ENCODE measurements at regions not wholly inside any gene's neighbourhood (a gene's known extent, or its start where the extent isn't known, plus 50 kb on each side); places are given as distances from the start of the nearest gene placed in this dataset.
"Not testable (repeated sequence)": the region's sequence is repeated elsewhere in the genome, so short reads cannot be mapped to it uniquely, and the experiment has no call there.

DNA sequence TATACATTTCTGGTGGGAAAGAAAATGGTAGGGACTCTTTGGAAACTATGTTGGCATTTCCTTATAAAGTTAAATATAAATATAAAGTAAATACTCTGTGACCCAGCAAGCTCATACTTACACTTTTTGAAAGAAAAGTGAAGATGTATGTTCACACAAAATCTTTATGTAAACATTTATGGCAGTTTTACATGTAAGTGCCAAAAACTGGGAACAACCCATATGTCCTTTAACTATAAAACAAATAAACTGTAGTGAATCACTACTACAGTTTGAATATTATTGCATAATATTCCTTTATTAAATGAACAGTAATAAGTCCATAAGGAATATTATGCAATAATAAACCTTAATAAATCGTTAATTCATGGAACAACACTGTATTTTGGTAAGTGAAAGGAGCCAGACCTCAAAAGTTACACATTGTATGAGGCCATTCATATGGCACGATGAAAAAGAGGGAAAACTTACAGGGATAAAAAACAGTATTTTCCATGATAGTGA, 1660.3 kb upstream of the LRRTM3 start:
- BruUV-seq (replicated peaks): no TSS peak
- ChIA-PET POLR2A (ENCODE audit: low non-redundant PET) (no interaction called here), CTCF (no interaction called here)
- intact Hi-C loops (cut with micrococcal nuclease; ENCODE audit: unreplicated experiment): no loop called here
- H3K9me3 ChIP-seq (ENCODE audit: low read depth, low read length, poor library complexity, severe bottlenecking): no peaks in the 10 kb centered on the region
- no peaks in the 10 kb centered on the region for H3K36me3 ChIP-seq (ENCODE audit: insufficient read depth, low read length, poor library complexity, severe bottlenecking)
- no peak for TF ChIP-seq EZH2 (IDR thresholded peaks at IDR 0.05; ENCODE audit: borderline replicate concordance, low read depth, low read length, poor library complexity, severe bottlenecking)
- TF ChIP-seq, protein P1, sequence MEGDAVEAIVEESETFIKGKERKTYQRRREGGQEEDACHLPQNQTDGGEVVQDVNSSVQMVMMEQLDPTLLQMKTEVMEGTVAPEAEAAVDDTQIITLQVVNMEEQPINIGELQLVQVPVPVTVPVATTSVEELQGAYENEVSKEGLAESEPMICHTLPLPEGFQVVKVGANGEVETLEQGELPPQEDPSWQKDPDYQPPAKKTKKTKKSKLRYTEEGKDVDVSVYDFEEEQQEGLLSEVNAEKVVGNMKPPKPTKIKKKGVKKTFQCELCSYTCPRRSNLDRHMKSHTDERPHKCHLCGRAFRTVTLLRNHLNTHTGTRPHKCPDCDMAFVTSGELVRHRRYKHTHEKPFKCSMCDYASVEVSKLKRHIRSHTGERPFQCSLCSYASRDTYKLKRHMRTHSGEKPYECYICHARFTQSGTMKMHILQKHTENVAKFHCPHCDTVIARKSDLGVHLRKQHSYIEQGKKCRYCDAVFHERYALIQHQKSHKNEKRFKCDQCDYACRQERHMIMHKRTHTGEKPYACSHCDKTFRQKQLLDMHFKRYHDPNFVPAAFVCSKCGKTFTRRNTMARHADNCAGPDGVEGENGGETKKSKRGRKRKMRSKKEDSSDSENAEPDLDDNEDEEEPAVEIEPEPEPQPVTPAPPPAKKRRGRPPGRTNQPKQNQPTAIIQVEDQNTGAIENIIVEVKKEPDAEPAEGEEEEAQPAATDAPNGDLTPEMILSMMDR (conservative IDR thresholded peaks at IDR 0.05; ENCODE audit: low read depth, low read length): no peak
- DNase-seq (ENCODE audit: low spot score): no peak
- H3K4me1 ChIP-seq (ENCODE audit: insufficient read depth, low read length, poor library complexity, severe bottlenecking): no peaks in the 10 kb centered on the region
- H3K4me3 ChIP-seq (ENCODE audit: low read depth, low read length, poor library complexity, severe bottlenecking): no peak overlapping the region
- H3K27ac ChIP-seq (ENCODE audit: low read depth, low read length, poor library complexity, severe bottlenecking): no peak overlapping the region
- H3K27me3 ChIP-seq (replicated peaks; ENCODE audit: insufficient read depth, low read depth, low read length, poor library complexity): no peaks in the 10 kb centered on the region

DNA sequence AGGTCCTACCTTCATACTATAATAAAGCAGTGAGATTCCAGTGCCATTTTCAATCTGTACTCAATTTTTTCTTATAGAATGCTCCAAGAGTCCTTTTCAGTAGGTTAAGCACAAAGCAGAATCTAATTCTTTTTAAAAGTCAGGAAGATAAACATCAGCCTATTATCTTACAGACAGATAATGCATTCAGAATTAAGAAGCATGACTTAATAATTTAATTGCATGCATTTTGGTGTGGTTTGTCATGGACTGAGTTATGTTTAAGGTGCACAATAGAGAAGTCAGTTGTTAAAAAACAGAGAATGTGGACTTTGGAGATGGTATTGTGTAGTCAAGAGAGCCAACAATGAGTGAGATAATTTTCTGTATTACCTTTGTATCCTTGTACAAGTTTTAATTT, 1656.3 kb upstream of the LRRTM3 start:
- DNase-seq (ENCODE audit: low spot score); H3K4me3 ChIP-seq (ENCODE audit: low read depth, low read length, poor library complexity, severe bottlenecking); H3K4me1 ChIP-seq (ENCODE audit: insufficient read depth, low read length, poor library complexity, severe bottlenecking); H3K27ac ChIP-seq (ENCODE audit: low read depth, low read length, poor library complexity, severe bottlenecking); H3K9me3 ChIP-seq (ENCODE audit: low read depth, low read length, poor library complexity, severe bottlenecking); H3K36me3 ChIP-seq (ENCODE audit: insufficient read depth, low read length, poor library complexity, severe bottlenecking); H3K27me3 ChIP-seq (replicated peaks; ENCODE audit: insufficient read depth, low read depth, low read length, poor library complexity); intact Hi-C loops (cut with micrococcal nuclease; ENCODE audit: unreplicated experiment); POLR2A ChIA-PET (ENCODE audit: low non-redundant PET); CTCF ChIA-PET; BruUV-seq (replicated peaks): not testable (repeated sequence)

DNA sequence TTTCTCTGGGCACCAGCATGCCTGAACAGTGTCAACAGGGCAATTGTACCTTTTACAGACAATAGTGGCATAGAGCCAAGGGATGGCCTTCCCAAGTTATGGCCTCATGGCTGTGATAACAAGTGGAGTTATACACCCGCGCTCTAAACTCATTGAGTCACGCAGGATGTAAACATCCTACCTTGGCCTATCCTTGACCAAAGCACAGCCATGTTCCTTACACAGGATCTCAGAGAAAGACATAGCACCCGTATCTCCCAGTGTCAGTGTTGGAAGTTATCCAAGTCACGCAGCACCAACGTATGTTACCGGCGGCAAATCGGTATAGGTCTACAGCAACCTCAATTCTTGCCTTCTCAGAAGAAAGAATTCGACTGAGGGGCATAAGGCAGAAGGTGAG, 1654.9 kb upstream of the LRRTM3 start:
- DNase-seq (ENCODE audit: low spot score): no peak
- BruUV-seq (replicated peaks): no TSS peak

DNA sequence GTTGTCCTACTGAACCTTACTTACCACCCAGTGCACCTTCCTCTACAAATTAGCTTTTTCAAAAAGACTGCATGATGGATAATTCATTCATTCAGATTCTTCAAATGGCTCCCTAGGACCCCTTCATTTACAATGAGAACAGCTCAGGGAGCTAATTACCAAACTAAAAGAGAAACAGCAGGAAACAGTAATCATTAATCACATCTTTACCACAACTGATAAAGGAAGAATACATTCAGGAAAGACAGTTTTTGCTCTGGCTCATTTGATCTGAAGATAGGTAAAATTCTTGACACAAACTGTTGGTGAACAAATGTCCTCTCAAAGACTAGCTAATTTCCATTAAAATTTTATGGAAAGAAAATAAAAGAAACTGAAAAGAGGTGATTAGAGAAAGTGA, 1652.7 kb upstream of the LRRTM3 start:
- peaks cover 5% of the 10 kb centered on the region for H3K9me3 ChIP-seq (ENCODE audit: low read depth, low read length, poor library complexity, severe bottlenecking)
- CTCF ChIA-PET: no interaction called here
- DNase-seq (ENCODE audit: low spot score): no peak
- H3K27me3 ChIP-seq (replicated peaks; ENCODE audit: insufficient read depth, low read depth, low read length, poor library complexity): no peaks in the 10 kb centered on the region
- BruUV-seq (replicated peaks): no TSS peak
- H3K4me1 ChIP-seq (ENCODE audit: insufficient read depth, low read length, poor library complexity, severe bottlenecking): no peaks in the 10 kb centered on the region
- H3K4me3 ChIP-seq (ENCODE audit: low read depth, low read length, poor library complexity, severe bottlenecking): no peak overlapping the region
- POLR2A ChIA-PET (ENCODE audit: low non-redundant PET): no interaction called here
- H3K27ac ChIP-seq (ENCODE audit: low read depth, low read length, poor library complexity, severe bottlenecking): no peak overlapping the region
- no peak for TF ChIP-seq EZH2 (IDR thresholded peaks at IDR 0.05; ENCODE audit: borderline replicate concordance, low read depth, low read length, poor library complexity, severe bottlenecking)
- TF ChIP-seq, protein P1 (conservative IDR thresholded peaks at IDR 0.05; ENCODE audit: low read depth, low read length): no peak
- intact Hi-C loops (cut with micrococcal nuclease; ENCODE audit: unreplicated experiment): no loop called here
- no peaks in the 10 kb centered on the region for H3K36me3 ChIP-seq (ENCODE audit: insufficient read depth, low read length, poor library complexity, severe bottlenecking)

More for the DNA sequence above, 1654.9 kb upstream of the LRRTM3 start:
- H3K27me3 ChIP-seq (replicated peaks; ENCODE audit: insufficient read depth, low read depth, low read length, poor library complexity): no peaks in the 10 kb centered on the region
- no peaks in the 10 kb centered on the region for H3K4me1 ChIP-seq (ENCODE audit: insufficient read depth, low read length, poor library complexity, severe bottlenecking)
- H3K4me3 ChIP-seq (ENCODE audit: low read depth, low read length, poor library complexity, severe bottlenecking): no peak overlapping the region
- no peak for TF ChIP-seq EZH2 (IDR thresholded peaks at IDR 0.05; ENCODE audit: borderline replicate concordance, low read depth, low read length, poor library complexity, severe bottlenecking)
- TF ChIP-seq, protein P1 (conservative IDR thresholded peaks at IDR 0.05; ENCODE audit: low read depth, low read length): no peak
- H3K36me3 ChIP-seq (ENCODE audit: insufficient read depth, low read length, poor library complexity, severe bottlenecking): no peaks in the 10 kb centered on the region
- peaks cover 2% of the 10 kb centered on the region for H3K9me3 ChIP-seq (ENCODE audit: low read depth, low read length, poor library complexity, severe bottlenecking)
- POLR2A ChIA-PET (ENCODE audit: low non-redundant PET): no interaction called here
- intact Hi-C loops (cut with micrococcal nuclease; ENCODE audit: unreplicated experiment): no loop called here
- no peak overlapping the region for H3K27ac ChIP-seq (ENCODE audit: low read depth, low read length, poor library complexity, severe bottlenecking)
- CTCF ChIA-PET: no interaction called here

All from A673 (cell line).